ENCODE measurements at regions not wholly inside any gene's neighbourhood (a gene's known extent, or its start where the extent isn't known, plus 50 kb on each side); places are given as distances from the start of the nearest gene placed in this dataset.
"Not testable (repeated sequence)": the region's sequence is repeated elsewhere in the genome, so short reads cannot be mapped to it uniquely, and the experiment has no call there.

DNA sequence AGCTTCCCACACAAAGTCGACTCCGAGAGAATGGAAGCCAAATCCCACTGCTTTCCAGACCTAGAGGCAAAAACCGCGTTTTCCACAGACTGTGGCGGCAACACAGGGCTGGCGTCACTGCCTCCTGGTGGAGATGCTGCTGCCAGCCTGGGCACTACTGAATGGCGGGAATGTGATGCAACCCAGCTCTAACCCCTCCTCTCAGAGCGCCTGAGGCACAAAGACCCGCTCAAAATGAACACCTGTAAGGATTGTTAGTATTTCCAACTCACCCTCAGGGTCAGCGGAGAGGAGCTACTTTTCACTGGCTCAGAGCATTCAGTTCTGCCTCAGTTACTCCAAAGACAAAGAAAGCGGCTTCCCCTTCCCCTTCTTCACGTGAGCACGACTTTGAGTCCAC is 548.0 kb upstream of the SALL3 start:
- no peak for DNase-seq

DNA sequence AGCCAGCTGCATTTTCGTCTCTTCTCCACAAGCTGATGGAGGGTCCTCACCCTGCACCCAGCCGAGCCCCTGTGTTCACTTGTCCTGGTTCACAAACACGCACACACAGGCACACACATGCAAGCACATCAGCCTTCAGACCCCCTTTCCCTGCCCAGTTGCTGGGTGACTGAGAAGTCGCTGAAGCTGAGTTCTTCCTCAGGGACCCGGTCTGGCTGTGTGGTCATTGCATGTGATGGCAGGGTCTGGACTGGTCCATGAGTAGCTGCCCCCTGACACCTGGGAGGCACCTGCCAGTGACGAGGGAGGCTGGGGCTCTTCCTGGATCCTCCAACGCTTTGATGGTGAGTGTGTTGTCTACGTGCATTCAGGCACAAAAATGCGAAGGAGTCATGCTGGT is 546.1 kb upstream of the SALL3 start:
- DNase-seq: no peak

DNA sequence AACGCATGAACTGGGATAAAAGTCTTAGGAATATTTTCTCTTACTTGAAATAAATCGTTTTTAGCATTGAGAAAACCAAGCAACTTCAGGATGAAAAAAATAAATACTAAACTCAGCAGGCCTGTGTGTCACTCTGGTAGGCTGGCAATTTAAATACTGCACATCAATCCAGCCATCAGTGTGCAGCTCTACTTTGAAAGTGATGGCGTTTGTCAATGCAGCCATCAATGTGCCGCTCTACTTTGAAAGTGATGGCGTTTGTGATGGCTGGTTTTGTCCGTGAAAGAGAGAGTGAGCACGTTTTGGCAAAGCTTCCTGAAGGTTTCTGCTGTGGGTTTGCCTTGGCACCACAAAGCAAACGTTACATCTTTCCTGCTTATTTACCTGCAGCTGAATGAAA is 543.5 kb upstream of the SALL3 start:
- DNase-seq: no peak

DNA sequence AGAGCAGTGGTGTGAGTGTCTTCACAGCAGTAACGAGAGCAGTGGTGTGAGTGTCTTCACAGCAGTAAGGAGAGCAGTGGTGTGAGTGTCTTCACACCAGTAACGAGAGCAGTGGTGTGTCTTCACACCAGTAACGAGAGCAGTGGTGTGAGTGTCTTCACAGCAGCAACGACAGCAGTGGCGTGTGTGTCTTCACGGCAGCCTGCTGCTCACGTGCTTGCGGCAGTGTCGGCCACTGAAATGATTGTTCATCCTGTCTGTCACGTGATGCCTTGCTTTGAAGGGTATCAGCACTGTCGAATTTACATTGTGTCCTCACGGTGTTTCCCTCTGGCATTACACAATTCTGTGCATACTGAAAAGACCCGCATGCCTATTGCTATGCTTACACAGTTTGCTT is 541.4 kb upstream of the SALL3 start:
- DNase-seq: not testable (repeated sequence)

DNA sequence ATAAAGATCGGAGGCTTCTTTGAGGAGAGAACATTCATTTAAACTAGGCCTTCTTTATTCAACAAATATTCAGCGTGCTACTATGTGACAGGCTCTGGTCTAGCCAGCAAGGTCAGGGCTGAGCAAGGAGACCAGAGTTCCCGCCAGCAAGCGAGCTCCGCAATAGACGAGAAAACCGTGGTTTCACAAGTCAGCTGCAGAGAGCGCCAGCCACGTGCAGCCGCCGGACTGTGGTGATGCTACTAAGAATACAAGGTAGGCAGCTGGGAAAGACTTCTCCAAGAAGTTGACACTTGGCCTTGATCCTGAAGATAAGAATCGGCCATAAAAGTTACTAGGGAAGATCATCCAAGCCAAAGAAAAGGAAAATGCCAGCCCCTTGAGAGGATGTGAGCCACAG is 533.7 kb upstream of the SALL3 start:
- no peak for DNase-seq

DNA sequence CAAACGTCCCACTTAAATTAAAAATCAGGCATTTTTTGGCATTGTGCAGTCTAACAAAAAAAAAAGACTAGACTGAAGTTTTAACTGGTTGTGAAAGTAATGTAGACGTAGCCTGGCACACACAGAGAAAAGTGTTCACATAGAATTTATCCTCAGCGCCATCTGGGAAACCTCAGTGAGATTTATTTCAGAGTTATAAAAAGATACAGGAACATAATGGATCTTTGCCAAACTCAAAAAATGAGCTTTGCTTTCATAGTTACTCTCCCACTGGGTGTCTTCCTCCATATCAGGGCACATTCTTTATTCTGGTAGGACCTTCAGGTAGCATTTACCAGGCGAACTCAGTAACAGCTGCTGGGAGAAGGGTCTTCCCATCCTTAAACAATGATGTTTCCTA is 532.4 kb upstream of the SALL3 start:
- DNase-seq: no peak

DNA sequence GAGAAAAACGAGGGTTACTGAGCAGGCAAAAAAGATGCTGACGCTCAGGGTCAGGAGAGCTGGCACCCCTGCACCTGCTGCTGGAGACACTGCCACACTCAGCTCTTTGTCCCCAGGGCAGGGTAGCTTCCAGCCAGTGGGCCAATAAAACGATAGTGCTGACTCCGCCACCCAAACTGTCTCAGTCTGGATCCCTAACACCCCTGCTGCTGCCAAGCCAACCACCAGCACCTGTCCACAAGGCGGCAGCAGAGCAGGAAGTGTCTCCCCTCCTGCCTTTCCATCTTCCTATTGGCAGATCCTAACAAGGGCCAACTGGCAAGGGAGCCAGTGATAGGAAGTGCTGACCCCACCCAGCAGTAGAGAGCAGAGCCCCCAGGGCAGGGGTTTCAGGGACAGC is 531.5 kb upstream of the SALL3 start:
- DNase-seq: no peak

DNA sequence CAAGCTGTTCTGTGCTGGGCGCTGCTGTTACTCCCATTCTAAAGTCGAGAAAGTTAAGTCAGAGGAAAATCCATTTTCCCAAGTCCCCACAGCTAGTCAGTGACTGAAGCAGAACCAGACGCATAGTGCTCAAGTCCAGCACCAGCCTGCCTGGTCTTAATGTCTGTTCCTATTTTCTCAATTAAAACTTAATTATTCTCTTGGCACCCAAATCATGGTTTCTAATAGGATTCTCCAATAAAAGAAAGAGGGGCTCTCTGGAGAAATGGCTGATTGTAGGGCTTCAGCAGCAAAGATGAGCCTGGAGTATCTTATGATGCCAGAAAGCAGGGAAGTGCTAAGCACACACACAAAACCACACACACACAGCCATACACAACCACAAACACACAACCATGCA is 531.0 kb upstream of the SALL3 start:
- DNase-seq: no peak

DNA sequence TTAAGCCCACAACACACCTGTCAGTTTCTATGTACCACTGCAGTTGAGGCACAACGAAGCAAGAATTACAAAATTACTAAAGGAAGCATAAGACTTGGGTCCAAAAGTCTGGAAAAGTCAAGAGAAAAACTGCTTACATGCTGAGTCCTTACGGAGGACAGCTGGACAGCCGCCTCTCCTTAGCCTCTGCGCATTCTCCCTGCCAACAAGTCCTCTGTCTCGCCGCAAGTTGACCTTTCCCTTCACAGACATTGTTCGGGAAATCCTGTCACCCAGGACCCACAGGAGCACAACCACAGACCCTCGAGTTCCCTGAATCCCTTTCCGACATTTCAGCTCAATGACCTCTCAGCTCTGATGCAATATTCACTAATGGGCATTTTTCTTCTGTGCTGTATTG is 525.4 kb upstream of the SALL3 start:
- DNase-seq: no peak

DNA sequence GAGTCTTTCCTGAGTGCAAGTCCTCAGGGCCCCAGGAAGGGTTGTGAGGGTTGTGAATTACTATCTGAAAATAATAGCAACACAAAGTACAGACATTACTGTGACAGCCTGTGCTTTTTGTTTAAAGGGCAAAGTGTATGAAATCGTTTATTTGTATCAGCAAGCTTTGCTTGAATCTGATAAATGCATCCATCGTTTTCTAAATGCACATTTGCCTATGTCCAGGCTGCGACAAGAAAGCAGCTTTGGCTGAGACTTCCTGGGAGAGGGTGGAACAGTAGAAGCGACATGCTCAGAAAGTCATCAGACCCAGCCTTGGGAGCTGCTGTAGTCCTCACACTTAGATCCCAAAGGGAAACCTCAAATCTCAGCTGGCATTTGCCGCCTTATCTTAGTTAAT is 524.2 kb upstream of the SALL3 start:
- DNase-seq: no peak

DNA sequence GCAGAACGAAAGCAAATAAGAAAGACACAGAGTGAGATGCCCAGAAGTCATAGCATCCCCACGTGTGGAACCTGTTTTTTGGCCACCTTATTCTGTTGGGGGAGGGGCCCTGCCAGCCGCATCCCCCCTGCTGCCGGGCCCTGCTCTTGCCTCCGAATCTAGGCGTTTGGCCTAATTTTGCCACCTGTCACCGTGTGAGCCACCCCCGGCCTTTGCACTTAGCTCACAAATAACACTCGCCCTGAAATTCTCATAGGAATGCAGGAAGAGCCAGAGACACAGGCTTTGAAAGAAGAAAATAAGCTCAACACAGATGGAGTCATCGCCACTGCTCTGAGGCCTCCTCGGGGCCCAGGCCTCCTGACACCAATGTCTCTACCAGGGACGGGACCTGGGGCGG is 522.6 kb upstream of the SALL3 start:
- no peak for DNase-seq

DNA sequence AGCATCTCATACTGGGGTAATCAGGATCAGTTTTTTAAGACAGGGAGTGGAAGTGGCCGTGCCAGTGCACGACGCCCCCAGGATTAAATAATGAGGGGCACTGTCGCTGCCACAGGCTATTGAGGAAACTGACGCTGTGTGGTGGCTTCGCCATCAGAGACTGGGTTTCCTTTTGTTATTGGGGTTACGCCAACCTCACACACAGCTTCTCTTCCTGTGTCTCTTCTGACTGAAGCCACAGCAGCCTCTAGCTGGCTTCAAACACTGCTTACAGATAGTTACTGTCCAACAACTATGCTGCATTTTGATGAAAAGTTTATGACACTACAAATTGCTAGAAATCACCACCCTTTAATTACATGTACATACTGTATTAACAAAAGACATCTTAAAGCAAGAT is 521.9 kb upstream of the SALL3 start:
- DNase-seq: no peak

DNA sequence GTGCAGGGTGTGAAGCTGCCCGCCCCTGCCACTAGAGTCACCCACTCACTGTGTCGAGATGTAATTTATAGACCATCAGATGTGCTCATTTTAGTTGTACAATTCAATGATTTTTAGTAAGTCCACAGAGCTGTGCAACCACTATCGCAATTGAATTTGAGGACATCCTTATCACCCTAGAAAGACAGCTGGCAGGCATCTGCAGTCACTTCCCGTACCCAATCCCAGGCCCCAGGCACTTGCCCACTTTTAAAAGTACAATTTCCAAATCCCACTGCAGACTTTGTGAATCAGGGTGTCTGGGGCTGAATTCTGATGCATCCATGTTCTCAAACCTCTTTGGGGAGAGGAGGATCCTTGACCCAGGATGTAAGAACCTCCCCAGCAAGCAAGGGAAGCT is 521.3 kb upstream of the SALL3 start:
- no peak for DNase-seq

DNA sequence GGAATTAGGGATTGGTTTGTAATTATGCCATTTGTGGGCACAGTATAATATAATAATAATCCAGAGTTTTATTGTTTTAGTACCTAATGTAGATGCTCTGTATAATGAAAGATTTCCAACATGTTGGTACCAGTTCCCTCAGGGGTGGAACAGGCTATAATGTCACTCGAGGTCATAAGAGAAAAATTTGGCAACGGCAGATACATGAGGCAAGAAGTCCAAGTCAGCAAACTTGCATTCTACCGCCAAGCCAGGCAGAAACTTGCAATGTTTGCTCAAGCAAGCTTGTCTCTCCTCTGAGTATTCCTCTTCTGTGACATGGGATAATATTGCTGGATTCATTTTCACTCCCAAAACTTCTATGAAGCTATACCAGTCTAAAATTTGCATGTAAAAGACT is 520.0 kb upstream of the SALL3 start:
- no peak for DNase-seq

DNA sequence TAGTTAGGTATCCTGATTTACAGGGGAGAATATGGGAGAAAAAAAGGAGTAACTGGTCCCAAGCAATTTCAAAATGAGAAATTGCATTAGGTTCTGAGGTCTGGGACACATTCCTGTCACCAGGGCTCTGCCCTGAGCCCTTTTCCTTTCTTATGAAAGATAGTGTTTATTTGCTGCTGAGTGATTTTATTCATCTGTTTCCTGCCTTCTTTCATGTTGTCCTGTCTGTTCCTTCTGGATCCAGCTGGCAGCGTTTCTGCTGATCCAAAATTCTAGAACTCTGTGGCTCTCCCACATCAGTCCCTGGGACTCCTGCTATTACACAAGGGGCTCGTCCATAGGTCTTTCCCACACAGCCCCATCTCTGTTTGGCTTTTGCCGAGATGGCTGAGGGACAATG is 519.1 kb upstream of the SALL3 start:
- no peak for DNase-seq

DNA sequence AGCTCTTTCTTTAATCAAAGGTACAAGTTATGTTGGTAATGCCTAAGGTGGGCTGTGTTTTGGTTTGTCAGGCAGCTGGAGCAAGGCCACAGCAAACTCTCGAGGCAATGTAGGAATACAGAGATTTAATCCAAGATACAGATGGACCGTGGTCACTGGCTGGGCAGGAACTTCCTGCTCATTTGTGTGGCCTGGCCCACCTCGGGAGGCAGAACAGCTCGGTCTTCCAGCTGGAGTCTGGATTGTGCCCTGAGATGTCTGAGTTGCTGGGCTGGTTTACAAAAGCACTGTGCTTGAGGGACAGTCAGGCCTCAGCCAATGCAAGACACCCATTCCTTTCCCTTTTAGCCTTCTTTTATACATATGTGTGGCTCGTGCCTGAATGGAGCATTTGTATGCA is 506.1 kb upstream of the SALL3 start:
- DNase-seq: no peak

DNA sequence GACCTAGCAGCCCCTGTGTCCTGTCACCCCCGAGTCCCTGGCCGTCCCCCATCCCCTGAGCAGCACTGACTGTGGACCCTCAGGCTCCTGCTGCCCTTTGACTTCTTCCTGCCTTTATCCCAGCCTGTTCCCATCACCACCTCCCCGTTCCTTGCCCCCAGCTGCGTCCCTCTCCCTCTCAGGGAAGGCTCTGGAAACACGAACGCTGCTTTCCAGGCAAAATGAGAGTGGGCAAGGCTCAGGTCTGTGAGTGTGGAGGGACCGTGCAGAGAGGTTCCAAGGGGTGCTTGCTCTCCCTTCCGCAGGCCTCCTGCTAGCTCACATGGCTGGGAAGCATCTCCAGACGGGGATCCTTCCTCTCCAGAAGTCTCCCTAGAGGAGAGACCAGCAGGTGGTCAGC is 501.8 kb upstream of the SALL3 start:
- no peak for DNase-seq

DNA sequence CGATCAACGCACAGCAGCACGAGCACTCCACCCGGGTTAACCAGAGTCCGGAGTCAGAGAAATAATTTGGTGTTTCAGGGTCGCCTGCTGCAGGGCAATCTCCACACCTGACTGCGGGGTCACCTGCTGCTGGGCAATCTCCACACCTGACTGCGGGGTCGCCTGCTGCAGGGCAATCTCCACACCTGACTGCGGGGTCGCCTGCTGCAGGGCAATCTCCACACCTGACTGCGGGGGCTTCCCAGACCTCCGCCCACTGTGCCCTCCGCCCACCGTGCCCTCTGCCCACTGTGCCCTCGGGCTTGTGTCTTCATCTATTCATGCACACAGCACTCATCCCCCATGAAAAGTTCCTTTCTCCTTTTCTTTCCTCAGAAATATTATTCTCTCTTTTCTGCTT is 500.2 kb upstream of the SALL3 start:
- no peak for DNase-seq

DNA sequence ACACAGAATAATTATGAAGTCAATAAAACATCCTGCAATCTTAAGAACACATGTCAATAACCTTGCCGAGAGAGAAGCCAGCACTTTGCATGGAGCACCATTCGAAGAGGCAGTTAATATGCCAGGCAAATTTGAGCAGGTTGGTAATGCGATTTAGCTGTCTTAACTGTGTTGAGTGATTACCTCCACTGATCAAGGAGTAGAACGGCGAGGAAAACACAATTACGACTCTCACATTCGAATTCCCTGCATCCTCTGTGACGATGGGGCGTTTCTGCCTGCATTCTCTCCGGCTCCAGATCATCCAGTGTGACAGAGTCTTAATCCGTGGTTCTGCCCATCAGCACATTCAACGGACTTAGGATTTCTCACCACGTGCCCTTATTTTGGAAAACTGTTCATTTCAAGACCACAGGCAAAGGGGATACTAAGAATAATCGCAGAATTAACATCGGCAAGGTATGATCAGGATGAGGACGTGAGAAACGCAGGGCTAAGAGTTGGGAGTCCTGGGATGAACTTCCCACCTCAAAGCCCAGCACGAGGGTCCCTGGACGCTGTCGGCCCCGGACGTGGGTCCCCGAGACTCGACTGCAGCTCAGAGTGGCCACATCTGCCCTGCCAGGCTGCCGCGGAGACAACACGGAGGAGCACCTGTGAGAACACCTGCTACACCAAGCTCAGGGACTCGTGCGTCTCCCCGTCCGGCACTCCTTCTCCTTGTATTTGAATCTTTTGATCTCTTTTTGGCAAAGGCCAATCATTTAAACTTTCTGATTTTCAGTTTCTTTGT is 499.2 kb upstream of the SALL3 start:
- DNase-seq: no peak

DNA sequence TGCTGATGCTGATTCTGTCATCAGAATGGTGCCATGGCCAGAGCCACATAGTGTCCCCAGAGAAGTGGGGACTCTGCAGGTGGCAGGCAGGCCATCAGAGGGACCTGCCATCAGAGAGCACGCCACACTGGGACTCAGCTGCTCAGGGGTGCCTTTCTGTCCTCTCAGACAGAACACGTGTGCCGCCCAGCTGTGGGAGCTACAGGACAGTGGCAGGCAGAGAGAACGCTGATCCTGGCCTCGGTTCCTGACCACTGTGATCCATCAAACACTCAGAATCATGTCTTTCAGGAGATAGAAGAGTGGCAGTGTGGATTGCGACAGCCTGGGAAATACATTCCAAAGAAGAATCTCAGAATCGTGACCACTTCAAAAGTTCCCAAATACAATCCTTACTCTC is 497.2 kb upstream of the SALL3 start:
- no peak for DNase-seq

DNA sequence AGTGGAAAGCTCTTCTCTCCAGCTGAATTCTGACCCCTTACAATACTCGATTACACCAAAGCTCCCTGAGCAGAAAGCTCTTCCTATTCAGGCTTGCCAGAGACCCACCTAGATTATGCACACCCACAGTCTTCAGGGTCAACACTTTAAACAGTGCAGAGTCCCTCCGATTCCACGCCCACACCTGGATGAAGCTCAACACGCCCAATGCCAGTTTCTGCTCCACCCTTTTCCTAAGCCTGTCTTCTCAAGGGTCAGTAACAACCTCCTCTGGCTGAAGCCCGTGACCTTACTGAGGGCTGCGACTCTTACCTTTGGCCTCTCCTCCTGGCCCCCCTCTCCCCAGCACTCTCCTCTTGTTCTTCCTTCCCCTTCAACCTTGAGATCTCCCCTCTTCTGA is 492.0 kb upstream of the SALL3 start:
- no peak for DNase-seq

DNA sequence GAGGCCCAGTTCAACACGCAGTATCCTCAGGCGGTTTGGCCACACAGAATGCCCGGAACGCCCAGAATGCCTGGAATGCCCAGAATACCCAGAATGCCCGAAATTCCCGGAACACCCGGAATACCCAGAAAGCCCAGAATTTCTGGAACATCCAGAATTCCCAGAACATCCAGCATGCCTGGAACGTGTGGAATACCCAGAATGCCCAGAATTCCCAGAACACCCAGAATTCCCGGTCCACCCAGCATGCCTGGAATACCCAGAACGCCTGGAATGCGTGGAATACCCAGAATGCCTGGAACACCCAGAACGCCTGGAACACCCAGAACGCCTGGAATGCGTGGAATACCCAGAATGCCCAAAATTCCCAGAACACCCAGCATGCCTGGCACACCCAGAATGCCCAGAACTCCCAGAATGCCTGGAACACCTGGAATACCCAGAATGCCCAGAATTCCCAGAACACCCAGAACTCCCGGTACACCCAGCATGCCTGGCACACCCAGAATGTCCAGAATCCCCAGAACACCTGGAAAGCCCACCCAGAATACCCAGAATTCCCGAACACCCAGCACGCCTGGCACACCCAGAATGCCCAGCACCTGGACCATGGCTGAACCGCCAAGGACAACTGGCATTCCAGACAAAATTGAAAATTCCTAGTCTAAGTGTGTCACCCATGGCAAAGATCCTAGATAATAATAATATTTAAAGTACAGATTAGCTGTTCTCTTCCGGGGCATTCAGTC is 487.4 kb upstream of the SALL3 start:
- DNase-seq: no peak

DNA sequence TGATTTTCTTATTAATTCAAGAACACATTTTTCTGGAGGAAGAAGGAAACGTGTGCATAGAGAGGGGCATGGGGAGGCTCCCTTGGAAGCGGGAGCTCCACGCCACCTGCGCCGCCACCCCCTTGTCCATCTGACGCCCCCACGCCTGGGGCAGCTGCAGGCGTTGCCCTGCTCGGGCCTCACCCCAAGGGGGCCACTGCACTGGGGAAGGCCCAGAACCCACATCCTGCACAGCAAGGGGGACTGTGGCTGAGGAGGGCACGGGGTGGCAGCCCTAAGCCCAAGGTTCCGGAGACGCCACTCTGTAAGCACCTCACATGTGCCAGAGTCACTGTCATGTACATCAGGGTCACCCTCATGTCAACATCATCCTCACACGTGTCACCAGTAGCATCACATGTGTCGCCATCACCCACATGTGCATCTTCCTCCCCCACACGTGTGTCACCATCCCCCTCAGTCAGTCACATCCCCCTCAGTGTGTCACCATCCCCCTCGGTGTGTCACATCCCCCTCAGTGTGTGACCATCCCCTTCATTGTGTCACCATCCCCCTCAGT is 486.7 kb upstream of the SALL3 start:
- DNase-seq: no peak

DNA sequence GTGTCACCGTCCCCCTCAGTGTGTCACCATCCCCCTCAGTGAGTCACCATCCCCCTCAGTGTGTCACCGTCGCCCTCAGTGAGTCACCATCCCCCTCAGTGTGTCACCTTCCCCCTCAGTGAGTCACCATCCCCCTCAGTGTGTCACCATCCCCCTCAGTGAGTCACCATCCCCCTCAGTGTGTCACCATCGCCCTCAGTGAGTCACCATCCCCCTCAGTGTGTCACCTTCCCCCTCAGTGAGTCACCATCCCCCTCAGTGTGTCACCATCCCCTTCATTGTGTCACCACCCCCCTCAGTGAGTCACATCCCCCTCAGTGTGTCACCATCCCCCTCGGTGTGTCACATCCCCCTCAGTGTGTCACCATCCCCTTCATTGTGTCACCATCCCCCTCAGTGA is 486.1 kb upstream of the SALL3 start:
- not testable (repeated sequence) for DNase-seq
